ENCODE measurements at regions not wholly inside any gene's neighbourhood (a gene's known extent, or its start where the extent isn't known, plus 50 kb on each side); places are given as distances from the start of the nearest gene placed in this dataset.

DNA sequence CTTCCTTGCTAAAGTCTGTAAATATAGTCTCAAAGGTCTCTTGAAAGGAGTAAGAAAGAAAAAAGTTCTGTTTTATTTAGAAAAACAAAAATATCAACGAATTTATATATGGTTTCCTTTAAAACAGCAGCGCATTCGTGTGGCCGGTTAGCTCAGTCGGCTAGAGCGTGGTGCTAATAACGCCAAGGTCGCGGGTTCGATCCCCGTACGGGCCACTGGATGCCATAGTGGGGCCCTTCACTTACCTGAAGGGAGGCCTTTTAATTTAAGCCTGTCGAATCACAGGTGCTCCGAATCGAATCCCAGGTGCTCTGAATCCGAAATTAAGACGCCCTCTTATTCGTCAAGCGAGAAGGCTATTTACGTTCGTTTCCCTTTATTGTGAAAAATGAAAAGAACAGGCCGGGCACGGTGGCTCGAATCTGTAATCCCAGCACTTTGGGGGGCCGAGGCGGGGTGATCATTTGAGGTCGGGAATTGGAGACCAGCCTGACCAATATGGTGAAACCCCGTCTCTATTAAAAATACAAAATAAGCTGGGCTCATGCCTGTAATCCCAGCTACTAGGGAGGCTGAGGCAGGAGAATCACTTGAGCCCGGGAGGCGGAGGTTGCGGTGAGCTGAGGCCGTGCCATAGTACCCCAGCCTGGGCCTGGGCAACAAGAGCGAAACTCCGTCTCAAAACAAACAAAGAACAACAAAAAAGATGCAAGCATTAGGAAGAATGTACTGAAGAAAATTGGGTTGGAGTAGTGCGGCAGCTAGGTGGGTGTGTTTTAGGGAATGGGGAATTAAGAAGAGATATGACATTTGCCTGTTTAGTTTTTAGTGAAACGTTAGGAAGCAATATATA, 195.8 kb upstream of the ZNF184 start:
- H3K4me3 ChIP-seq = peak overlapping the region in 1 of 8 donors; percentile 16
- intact Hi-C loops (cut with DNase I; ENCODE audit: low total_unique reads) = no loop called here
- no peak for DNase-seq
- TF ChIP-seq, protein P1, sequence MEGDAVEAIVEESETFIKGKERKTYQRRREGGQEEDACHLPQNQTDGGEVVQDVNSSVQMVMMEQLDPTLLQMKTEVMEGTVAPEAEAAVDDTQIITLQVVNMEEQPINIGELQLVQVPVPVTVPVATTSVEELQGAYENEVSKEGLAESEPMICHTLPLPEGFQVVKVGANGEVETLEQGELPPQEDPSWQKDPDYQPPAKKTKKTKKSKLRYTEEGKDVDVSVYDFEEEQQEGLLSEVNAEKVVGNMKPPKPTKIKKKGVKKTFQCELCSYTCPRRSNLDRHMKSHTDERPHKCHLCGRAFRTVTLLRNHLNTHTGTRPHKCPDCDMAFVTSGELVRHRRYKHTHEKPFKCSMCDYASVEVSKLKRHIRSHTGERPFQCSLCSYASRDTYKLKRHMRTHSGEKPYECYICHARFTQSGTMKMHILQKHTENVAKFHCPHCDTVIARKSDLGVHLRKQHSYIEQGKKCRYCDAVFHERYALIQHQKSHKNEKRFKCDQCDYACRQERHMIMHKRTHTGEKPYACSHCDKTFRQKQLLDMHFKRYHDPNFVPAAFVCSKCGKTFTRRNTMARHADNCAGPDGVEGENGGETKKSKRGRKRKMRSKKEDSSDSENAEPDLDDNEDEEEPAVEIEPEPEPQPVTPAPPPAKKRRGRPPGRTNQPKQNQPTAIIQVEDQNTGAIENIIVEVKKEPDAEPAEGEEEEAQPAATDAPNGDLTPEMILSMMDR (IDR thresholded peaks at IDR 0.05 in 8 of 11, conservative IDR thresholded peaks at IDR 0.05 in 3 of 11) = no peak
- no peak for TF ChIP-seq POLR2AphosphoS5 (IDR thresholded peaks at IDR 0.05)
- TF ChIP-seq POLR2A (IDR thresholded peaks at IDR 0.05) = no peak
- H3K4me1 ChIP-seq = peaks cover 0 to 32% (median 13%) of the 10 kb centered on the region in 6 donors
- no peak overlapping the region for H3K27ac ChIP-seq
- peaks cover 11 to 100% (median 90%) of the 10 kb centered on the region in 7 donors for H3K27me3 ChIP-seq (replicated peaks in 1 of 7)
- H3K36me3 ChIP-seq = no peaks in the 10 kb centered on the region
- peaks cover 0 to 40% (median 0%) of the 10 kb centered on the region in 8 donors for H3K9me3 ChIP-seq
- WGBS, 5 donors = 4 to 5% (median 5%) methylated on average over 36 of the region's 36 CpGs

DNA sequence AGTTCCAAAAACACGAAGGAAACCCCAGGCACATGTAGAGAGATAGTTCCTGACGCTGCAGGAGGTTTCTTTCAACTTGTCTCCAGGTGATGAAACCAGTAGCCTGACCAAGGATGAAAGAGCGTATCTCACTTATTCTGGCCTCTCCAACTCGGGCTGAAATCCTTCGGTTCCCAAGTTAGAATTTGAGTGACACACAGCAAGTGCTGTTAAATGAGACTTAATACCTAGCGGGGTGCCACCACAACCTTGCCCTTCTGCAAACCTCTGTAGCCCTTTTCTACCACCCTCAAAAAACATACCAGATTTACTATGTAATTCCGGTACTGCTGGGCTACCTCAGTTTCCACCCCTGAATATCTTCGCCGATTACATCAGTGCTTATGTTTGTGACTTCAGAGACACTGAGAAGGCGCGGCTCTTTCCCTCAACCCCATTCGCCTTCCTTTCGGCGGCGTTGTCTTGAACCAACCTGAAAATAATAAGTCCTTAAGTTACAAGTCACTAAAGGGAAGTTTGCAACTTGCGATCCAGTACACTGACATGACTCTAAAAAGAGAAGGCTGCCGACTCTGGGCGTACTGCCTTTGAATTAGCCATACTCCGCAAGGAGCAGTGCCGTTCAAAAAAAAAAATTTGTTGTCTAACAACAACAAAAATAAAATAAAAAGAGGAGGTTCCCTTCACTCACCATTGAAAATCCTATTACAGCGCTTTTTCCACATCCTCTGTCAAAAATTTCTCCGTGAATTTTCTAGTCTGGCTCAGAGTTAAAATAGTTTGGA, 194.9 kb upstream of the ZNF184 start:
- no peak overlapping the region for H3K4me3 ChIP-seq
- no peaks in the 10 kb centered on the region for H3K36me3 ChIP-seq
- intact Hi-C loops (cut with DNase I; ENCODE audit: low total_unique reads) = no loop called here
- H3K27me3 ChIP-seq (replicated peaks in 1 of 7) = peaks cover 11 to 98% (median 83%) of the 10 kb centered on the region in 7 donors
- TF ChIP-seq, protein P1 (IDR thresholded peaks at IDR 0.05 in 8 of 11, conservative IDR thresholded peaks at IDR 0.05 in 3 of 11) = no peak
- TF ChIP-seq POLR2A (IDR thresholded peaks at IDR 0.05) (no peak), POLR2AphosphoS5 (IDR thresholded peaks at IDR 0.05) (no peak)
- H3K4me1 ChIP-seq = peaks cover 0 to 32% (median 13%) of the 10 kb centered on the region in 6 donors
- no peak for DNase-seq
- H3K9me3 ChIP-seq = peaks cover 0 to 37% (median 0%) of the 10 kb centered on the region in 8 donors
- 4 to 6% (median 5%) methylated on average over 22 of the region's 22 CpGs for WGBS, 5 donors
- H3K27ac ChIP-seq = no peak overlapping the region

DNA sequence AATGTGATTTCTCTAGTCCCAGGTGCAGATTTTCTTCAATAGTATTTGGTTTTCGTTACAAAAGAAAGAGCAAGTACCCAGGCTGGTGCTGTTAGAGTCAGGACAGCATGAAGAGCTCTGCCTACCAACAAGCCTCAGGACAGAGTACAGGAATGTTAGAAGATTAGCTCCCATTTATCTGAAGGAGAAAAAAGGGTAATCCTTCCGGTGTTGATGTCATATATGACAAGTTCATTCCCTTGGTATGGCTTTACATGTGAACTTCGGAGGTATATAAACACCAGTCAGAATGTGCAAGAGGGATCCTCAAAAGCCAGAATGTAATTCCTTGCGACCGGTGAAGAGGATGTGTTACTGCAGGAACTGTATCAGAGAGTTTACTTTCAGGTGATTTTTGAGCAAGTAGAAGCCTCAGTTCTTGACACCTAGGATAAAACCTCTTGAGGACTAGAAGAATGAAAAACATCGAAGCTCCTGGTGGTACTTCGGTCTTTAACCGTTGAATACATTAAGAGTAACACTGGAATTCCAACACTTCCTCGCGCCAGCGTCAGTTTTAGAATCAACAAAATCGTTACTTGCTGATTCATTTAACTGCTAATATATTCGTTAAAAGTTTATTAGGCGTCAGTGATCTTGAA, 194.2 kb upstream of the ZNF184 start:
- DNase-seq = no peak
- Histone ChIP-seq H3K4me3 (no peak overlapping the region), H3K9me3 (peaks cover 0 to 35% (median 0%) of the 10 kb centered on the region in 8 donors), H3K4me1 (peaks cover 0 to 27% (median 6%) of the 10 kb centered on the region in 6 donors), H3K36me3 (no peaks in the 10 kb centered on the region), H3K27ac (no peak overlapping the region), H3K27me3 (replicated peaks in 1 of 7) (peaks cover 11 to 98% (median 76%) of the 10 kb centered on the region in 7 donors)
- intact Hi-C loops (cut with DNase I; ENCODE audit: low total_unique reads) = no loop called here
- WGBS, 5 donors = 9 to 14% (median 11%) methylated on average over 14 of the region's 14 CpGs
- no peak for TF ChIP-seq POLR2A (IDR thresholded peaks at IDR 0.05)
- no peak for TF ChIP-seq POLR2AphosphoS5 (IDR thresholded peaks at IDR 0.05)
- TF ChIP-seq, protein P1 (IDR thresholded peaks at IDR 0.05 in 8 of 11, conservative IDR thresholded peaks at IDR 0.05 in 3 of 11) = no peak
